Stimulated activated CD8-positive, alpha-beta memory T cell treated with anti-CD3 and anti-CD28 coated beads, Interleukin-4, amount 100 ng/mL, for 48 hours (primary cell): ENCODE measurements at regions not wholly inside any gene's neighbourhood (a gene's known extent, or its start where the extent isn't known, plus 50 kb on each side); places are given as distances from the start of the nearest gene placed in this dataset.
A peak's percentile ranks its signal among the peaks of the same experiment; 100 is the strongest.

Experiments used
- DNase-seq: peaks from one replicate; pipeline ENCODE4 v3.0.0-alpha.2; 2020

DNA sequence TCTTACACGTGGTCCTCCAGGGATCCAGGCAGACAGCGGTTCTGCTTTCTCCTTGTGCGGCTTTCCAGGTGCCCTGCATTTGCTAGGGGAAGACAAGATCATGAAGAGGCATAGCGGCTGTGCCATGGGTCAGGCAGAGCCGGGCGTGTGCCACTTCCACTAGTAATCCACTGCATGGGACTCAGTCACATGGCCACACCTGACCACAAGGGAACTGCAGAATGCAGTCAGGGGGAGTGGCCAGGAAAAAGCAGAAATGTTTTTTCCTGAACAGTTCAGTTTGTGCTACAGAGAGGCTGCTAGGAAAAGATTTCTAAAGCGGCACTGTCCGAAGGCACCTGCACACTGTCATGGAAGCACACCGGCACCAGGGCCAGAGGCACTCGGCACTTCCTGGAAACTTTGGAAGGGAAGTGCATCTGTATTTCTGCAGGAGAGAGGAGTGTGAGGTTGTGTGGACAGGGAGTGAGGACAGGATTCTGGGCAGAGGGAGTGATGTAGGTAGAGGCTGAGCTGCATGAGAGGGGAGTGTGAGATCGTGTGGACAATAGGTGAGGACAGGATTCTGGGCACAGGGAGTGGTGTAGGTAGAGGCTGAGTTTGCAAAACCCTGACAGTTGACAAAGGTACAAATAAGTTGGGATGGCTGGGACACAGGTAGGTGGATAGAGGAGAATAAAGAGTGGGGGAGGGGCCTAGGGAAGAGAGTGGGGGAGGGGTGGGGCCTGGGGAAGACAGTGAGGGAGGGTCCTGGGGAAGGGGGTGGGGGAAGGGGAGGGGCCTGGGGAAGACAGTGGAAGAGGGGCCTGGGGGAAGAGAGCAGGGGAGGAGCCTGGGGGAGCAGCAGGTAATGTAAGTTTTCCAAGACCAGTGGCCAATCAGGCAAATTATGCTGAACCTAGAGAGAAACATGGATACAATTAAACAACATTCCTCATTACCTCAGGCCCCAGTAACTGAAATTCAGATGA, 1436.3 kb downstream of the TBC1D22A start:
- no peak for DNase-seq

DNA sequence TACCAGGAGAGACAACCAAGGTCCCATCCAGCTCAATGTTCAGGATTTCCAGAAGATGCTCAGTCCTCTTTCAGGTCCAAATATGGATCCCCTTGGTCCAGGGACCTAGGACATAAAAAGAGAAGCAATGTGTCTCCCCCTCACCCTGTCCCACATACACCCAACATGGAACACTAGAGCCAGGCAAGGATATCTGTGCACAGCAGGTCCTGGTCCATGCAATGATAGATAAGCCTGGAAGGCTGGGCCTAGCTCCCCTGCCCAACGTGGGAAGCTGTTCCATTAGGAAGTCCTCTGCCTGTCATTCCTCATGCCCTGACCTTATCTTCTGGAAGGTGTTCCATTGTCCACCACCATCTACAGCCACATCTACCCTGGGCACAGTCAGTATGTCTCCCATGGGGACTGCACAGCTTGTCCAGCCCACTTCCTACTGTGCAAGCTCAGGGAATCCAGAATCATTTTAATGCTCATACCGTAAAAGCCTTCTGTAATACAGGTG, 1434.8 kb downstream of the TBC1D22A start:
- no peak for DNase-seq

DNA sequence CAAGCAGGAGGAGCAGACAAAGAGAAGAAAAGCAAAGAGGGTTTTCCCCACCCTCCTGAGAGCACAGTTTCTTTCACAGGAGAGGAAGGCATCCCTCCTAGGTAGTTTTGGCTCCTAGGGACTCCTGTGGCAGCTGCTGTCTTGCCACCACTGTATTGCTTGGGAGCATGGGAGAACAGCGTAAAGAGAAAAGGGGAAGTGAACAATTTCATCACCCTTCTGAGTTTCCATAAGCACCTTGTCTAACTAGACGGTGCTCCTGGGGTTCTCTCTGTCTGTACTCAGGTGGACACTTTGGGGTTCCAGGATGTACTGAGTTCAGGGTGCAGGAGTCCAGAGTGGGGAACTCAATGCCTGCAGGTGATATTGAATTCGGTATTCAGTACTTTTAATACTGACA, 1430.5 kb downstream of the TBC1D22A start:
- no peak for DNase-seq

DNA sequence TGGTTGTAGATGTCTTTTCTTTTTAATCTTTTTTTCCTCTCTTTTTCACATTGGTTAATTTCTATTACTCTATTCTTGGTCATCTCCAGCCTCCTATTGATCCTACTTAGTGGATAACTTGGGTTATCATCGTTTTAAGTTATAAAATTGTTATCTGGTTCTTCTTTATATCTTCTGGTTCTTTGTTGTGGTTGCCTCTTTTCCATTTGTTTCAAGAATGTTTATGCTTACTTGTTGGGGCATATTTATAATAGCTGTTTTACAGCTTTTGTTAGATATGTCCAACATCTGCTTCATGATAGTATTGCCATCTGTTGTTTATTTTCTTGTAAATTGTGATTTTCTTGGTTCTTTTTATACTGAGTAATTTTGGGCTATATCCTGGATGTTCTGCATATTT, 1429.6 kb downstream of the TBC1D22A start:
- DNase-seq: no peak

DNA sequence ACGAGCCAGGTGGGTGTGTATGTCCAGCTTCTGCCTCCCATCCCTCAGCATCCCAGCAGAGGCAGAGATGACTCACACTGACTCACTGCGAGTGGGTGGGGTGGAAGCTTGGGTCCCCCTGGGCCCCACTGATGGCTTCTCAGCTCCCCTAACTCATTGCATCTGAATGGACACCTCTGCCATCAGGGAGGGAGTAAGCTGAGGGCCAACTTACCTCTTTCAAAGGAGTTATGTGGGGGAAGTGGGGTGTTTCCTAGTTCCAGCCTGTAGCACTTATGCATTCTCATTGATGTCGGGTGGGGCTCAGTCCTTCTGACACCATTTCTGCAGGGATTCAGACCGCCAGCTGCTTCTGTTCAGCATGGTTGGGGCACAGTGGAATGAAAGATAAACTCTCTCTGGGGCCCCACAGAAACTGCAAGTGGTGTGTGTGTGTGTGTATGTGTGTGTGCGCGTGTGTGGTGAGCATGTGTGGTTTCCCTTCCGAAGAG, 1425.8 kb downstream of the TBC1D22A start:
- DNase-seq: peak; percentile 30

DNA sequence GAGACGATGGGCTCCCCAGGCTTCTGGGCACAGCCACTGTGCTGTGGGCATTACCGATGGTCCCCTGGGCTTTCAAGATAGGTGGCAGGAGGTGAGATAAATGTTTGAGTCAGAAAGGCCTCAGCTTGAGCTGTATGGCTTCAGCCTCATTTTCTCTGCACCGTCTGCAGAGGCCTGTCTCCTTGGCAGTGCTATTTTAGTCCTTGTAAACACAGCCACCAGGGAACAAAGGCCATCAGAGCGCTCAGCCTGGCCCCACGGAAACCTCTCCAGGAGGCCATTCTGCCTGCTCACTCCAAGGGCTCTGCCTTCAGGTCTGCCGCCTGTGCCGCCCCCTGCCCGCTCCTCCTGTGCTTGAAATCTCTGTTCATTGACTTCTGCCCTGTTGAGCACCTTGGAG, 1424.9 kb downstream of the TBC1D22A start:
- no peak for DNase-seq

DNA sequence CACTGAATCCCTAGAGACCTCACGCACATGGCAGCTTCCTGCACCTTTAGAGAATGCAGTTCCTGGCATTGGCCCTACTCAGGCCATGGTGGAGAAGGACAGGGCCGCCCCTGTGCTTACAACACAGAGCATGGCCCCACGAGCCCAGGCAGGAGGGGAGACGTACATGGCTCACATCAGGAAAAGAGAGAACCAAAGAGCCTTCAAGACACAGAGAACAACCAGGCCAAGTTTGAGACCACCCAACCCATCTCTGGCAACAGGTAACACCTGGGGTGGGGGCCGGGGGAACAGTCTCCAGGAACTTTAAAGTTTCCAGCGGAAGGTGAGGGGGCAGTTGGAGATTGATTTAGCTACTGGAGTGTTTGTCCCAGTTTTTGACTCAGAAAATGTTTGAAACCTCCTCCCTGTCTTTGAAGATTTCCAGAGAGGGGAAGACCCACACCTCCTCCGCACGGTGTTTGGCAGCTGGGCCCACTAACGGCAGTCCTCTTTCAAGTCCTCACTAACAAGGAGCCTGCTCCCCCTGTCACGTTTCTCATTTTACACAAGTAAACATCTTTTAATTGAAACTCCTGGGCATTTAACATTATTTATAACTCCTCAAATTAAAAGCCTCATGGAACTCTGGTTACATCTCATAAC, 1423.8 kb downstream of the TBC1D22A start:
- no peak for DNase-seq

DNA sequence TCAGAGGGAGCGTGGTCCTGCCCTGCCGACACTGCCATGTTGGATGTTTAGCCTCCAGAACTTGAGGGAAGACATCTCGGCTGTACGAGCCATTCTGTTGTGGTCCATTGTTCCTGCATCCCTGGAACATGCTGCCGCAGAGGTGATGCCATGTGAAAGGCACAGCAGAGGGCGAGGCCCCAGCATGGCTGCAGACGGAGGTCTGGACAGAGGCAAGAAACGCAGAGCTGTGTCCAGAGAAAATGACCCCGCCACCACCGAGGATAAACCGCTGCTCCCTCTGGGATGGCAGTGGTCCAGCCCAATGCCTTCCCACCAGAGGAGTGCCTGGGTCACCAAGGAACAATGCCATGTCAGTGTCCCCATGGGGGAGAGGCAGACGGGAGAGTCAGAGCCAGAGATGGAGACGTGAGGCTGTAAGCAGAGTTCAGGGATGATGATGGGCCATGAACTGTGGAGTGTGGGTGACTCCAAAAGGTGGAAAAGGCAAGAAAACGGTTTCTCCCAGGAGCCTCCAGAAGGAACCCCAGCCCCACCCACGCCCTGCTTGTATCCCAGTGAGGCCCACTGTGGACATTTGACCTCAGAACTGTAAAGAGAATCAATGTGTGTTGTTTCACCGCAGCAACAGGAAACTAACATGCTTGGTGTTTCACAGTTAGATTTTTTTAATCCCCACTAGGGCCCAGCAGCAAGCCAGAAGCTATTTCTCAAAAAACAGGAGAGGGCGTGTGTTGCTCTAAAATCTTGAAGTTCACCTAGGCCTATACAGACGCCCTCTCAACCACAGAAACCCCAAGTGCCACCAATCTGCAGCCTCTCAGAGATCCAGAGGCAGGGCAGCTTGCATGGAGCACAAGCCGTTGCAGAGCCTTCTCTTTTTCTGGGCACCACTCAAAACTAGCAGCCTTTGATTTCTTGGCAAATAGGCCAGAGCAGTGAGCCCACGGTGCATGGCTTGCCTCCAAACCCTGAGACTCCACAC, 1422.9 kb downstream of the TBC1D22A start:
- DNase-seq: no peak

DNA sequence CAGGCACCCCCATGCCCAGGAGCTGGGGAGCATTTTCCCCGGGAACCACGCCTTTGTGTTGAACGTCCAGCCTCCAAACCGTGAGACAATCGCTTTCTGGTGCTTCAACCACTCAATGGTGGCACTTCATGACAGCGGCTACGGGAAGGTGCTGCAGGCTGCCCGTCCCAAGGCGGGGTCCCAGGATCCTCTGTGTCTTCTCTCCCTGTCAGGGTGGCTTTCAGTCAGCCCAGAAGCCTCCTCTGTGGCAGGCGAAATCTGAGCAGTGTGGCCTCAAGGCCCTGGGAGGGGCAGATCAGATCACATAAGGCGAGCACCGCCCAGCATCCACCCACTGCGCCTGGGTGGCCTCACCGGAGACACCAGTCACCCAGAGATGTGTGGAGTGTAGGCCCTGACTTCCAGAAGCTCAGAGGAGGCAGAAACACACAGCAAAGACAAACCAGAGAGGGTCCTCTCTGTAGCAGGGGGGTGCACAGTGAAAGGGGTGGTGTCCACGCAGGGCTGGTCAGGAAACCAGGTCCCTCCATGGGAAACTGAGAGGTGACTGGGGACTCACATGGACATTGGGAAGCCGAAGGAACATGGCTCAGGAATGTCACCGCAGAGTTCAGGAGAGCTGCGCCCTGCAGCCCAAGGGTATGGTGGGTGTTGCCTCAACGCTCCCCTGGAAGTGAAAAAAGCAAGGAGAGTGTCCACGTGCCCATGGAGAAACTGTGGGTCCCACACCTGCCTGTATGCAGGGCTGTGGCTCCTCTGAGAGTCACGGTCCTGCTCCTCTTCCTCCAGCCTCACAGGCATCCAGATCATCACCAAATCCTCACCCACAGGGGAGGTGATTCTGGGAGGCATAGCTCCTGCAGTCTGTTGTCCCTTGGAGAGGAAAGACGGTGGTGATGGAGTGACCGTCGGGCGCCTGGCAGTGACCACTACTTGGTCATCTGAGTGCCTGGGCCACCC, 1420.7 kb downstream of the TBC1D22A start:
- no peak for DNase-seq

DNA sequence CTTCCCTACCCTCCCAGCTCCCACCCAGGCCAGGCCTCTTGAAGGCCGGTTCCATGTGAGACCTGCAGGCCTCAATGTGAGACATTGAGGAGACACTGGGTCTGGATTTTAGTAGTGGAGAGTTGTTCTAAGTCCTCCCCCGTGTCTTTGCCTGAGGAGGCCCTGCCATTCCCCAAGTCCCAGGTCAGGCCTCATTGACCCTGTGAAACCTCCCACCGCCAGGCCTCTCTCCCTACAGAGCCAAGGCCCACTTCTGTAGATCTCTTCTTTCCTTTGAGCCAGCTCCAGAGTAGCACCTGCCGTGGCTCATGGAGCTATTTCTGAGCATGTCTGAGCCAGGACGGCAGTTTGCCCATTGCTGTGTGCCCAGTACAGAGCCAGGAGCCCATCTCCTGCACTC, 1419.6 kb downstream of the TBC1D22A start:
- no peak for DNase-seq

DNA sequence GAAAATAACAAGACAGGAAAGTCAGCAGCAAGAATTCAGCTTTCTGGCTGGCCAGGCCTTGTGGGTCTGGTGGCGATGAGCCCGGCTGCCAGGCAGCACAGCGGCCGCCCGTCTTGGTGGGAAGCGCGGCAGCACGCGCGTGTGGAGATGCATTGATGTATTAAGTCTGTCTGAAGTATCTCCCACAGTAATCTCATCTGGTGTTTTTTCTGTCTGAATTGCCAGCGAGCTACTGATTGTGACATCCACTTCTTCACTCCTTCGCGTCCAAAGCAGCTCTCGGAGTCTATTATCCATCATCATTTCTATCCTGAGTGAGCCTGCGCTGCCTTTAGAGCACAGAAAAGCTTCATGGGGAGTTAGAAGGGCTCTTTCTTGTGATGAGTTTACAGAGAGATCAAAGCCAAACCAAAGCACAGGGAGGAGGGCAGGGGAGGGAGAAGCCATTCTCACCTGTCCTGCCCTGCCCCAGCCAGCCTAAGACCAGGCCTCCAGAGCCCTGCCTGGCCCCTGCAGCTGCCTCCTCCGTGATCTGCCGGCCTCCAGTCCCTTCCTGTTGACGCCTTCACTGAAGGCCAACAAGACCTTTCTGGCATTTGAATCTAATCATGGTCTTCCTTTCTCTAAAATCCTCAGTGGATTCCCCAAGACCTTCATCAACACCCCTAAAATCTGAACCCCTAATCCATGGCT, 1419.0 kb downstream of the TBC1D22A start:
- DNase-seq: no peak

DNA sequence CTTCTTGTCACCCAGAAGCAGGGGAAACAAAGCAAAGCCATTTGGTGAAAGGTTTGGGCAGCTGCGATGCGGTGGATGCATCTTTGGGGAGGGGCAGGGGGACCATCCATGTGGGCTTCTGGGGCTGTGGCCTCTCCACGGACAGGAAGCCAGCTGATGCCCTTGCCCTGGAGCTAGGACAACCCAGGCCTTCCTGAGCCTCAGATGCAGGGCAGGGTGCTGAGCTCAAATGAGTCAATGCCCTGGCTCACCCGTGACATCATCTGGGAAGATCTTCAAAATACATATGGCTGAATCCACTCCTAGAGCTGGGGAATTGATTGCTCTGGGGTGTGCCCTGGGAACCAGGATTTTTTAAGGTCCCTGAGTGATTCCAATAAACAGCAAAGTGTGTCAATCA, 1418.2 kb downstream of the TBC1D22A start:
- no peak for DNase-seq

DNA sequence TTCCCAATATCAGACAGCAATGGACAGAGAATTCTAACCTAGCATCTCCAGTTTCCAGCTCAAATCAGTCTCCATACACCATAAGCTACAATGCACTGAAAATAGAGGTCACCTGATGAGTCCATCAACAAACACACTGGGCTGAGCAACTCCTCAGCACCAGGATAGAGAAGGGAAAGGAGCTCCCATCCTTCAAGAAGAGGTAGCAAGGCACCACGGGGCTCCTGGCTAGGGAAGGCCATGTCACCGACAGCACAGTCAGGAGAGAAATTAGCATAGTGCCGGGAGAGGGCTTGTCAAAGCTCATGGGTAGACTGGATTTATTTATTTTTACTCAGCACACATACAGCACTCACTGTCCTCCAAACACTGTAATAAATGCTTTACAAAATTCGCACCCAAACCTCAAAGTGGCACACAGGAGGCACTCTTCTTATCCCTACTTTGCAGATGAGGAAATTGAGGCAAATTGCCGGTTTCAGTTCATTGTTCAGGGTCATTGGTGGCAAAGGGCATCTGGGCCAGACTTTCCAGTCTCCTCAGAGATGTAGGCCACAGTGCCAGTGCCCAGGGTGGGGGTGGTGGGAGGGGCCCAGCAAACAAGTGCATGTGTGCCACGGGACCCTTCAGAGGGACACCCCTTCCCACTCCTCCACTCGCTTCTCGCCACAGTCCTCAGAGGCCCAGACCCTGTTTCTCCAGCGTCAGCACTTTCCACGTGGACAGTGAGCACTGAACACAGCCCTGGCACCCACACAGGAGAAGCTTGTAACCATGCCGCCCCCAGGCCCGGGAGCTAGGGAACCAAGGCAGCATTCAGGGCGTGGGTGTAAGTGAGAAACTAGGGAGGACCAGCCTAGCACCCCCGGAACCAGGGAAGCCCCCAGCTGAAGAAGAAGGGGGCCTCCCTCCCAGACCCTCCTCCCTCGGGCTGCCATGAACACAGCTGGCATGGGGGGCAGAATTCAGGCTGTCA, 1417.4 kb downstream of the TBC1D22A start:
- no peak for DNase-seq

DNA sequence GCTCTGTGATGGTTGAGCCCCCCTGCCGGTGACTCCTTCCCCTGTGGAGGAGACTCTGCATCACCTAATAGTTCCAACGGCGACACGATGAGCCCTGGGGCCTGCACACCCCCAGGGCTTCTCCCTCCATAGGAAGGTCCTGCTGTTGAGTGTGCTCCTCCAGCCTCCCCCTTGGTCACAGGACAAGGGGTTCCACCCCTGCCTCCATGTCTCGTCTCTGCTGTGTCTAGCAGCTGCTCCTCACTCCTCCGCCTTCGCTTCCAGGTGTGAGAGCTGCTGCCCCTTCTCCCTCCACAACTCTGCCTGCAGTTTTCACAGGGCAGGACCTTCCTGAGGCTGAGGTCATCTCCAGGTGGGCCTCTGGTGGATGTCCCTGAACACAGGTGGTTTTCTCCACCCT, 1416.1 kb downstream of the TBC1D22A start:
- no peak for DNase-seq

DNA sequence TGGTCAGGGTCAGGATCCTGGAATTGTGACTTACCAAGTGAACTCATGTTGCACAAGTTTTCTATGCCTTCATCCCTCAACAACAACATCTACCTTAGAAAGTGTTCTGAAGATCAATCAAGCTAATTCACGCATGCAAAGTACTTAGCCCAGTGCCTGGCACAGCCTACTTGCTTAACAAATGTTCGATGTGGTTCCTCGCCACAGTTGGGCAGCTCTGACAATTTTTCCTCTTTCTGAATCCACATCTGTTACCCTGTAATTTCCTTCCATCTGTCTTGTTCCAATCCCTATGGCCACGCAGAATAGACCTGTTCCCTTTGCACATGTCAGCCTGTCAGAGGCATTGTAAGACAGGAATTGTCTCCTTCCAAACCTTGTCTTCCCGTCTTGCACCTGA, 1415.2 kb downstream of the TBC1D22A start:
- DNase-seq: no peak

DNA sequence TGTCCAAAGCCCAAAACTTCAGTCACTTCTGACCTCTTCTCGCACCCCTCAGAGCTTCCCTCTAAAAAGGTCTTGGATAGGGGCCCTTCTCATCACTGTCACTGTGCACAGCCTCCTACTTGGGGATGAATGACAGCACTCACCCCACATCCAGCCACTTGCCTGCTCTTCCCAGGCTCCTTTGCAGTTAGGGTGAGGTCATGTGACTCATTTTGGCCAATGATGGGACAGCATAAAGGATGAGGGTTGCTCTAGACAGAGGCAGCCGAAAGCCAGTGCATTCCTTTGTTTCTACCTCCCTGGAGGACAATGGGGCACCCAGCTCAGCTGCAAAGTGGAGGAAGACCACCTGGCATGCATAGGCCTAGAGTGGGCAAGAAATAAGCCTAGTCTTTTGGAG, 1413.3 kb downstream of the TBC1D22A start:
- DNase-seq: no peak

DNA sequence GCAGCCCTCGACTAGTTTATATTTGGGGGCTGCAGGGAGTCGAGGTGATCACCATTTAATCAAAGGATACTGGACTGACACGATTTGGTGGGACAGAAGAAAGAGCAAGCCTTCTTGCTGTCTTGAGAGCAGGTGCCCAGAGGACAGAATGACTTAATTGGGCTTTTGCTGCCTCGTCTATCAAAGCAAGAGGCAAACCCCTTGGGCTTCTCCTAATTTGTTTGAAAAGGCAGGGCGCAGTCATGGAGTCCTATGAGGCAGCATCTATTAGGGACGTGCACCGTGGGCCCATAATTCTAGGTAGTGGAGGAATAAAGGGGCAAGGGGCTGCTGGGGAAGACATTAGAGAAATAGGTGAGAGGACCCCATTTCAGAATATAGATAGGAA, 1411.3 kb downstream of the TBC1D22A start:
- DNase-seq: no peak

DNA sequence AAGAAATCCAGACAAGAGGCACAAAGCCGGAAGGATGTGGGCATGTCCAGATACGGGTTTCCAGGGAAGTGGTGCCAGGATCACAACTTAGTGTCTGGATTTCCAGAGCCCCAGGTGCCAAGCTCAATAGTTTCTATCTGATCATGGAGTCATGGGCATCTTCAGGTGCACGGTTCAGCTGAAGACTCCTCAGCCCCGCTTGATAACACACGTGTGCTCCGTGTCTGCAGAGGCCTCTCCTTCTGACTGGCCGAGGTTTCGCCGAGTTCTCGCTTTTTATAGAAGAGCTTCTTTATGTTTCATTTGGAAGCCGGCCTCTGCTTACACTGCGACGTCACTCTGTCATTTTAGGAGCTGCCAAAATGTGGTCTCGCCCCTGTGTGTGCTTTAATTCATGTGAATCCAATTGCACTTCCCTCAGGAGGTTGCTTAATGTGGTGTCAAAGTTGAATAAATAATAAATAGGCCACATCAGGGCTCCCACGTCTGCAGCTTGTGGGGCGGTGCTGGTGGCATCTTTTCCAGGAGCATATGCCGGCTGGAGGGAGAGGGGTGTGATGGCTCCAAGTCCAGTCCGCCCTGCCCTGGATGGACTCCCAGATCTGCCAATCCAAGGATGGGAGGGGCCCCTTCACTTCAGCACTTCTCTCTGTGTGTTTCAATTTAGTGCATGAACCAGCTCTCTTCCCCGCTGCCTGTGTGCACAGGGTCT, 1410.8 kb downstream of the TBC1D22A start:
- no peak for DNase-seq

DNA sequence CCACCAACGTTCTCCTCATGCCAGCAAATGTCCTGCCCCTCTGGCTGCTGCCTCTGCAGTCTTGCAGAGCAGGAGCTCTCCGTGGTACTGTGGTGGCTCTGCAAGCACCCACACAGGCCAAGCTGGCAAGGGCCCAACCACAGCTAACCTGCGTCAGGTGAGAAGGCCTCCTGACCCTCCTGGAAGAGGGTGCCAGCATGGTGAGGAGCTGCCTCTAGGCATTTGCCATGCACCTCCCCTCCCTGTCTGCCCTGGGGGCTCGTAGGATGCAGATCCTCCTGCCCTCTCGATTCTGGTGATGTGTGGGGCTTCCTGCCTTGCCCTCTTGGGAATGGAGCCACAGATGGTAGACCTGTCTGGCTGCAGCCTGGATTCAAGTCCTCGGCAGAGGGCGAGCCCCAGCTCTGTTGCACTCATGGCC, 1408.8 kb downstream of the TBC1D22A start:
- DNase-seq: no peak
